IPS-18c (cell line): ENCODE measurements at regions not wholly inside any gene's neighbourhood (a gene's known extent, or its start where the extent isn't known, plus 50 kb on each side); places are given as distances from the start of the nearest gene placed in this dataset.
"Not testable (repeated sequence)": the region's sequence is repeated elsewhere in the genome, so short reads cannot be mapped to it uniquely, and the experiment has no call there.

Experiments
- H3K4me3 ChIP-seq: 2 replicates; pipeline ENCODE4 v1.7.0; 2013; ENCODE audit warnings: low read depth, mild to moderate bottlenecking, low read length, moderate library complexity; ENCODE audit not compliant: insufficient read depth
- H3K9me3 ChIP-seq: one replicate; pipeline ENCODE4 v1.6.1; 2013; ENCODE audit warnings: mild to moderate bottlenecking, low read length, moderate library complexity; ENCODE audit not compliant: control insufficient read depth, insufficient read depth

- Histone ChIP-seq H3K4me3 (no peak overlapping the region), H3K9me3 (peaks cover 6% of the 10 kb centered on the region)
Observed at GRCh38 chrX:7351926-7352325, 204.0 kb upstream of the PUDP start.

GRCh38 chrX:7347465-7347864 lies 199.5 kb upstream of the PUDP start:
- Histone ChIP-seq H3K4me3 (no peak overlapping the region), H3K9me3 (peaks cover 11% of the 10 kb centered on the region)

- no peak overlapping the region for H3K4me3 ChIP-seq
- H3K9me3 ChIP-seq = peaks cover 11% of the 10 kb centered on the region
Observed at GRCh38 chrX:7346021-7346420, 198.1 kb upstream of the PUDP start.

- H3K9me3 ChIP-seq = peaks cover 7% of the 10 kb centered on the region
- H3K4me3 ChIP-seq = no peak overlapping the region
Observed at GRCh38 chrX:7343181-7343580, 195.2 kb upstream of the PUDP start.

- not testable (repeated sequence) for H3K9me3 ChIP-seq, H3K4me3 ChIP-seq
Observed at GRCh38 chrX:7335816-7336362, 187.9 kb upstream of the PUDP start.

- Histone ChIP-seq H3K9me3 (peaks cover 5% of the 10 kb centered on the region), H3K4me3 (no peak overlapping the region)
Observed at GRCh38 chrX:7334253-7334935, 186.4 kb upstream of the PUDP start.

GRCh38 chrX:7330971-7331746 lies 183.2 kb upstream of the PUDP start:
- H3K4me3 ChIP-seq = no peak overlapping the region
- H3K9me3 ChIP-seq = peaks cover 7% of the 10 kb centered on the region

GRCh38 chrX:7330556-7330955 lies 182.6 kb upstream of the PUDP start:
- H3K4me3 ChIP-seq = no peak overlapping the region
- H3K9me3 ChIP-seq = peaks cover 7% of the 10 kb centered on the region

- no peak overlapping the region for H3K4me3 ChIP-seq
- H3K9me3 ChIP-seq = peaks cover 14% of the 10 kb centered on the region
Observed at GRCh38 chrX:7318661-7319060, 170.7 kb upstream of the PUDP start.

GRCh38 chrX:7318241-7318640 lies 170.3 kb upstream of the PUDP start:
- Histone ChIP-seq H3K9me3 (peaks cover 14% of the 10 kb centered on the region), H3K4me3 (no peak overlapping the region)

- peaks cover 11% of the 10 kb centered on the region for H3K9me3 ChIP-seq
- H3K4me3 ChIP-seq = no peak overlapping the region
Observed at GRCh38 chrX:7316887-7317286, 168.9 kb upstream of the PUDP start.

GRCh38 chrX:7316280-7316679 lies 168.3 kb upstream of the PUDP start:
- H3K9me3 ChIP-seq = peaks cover 9% of the 10 kb centered on the region
- H3K4me3 ChIP-seq = no peak overlapping the region

- Histone ChIP-seq H3K4me3 (no peak overlapping the region), H3K9me3 (peaks cover 12% of the 10 kb centered on the region)
Observed at GRCh38 chrX:7314425-7314824, 166.5 kb upstream of the PUDP start.

- Histone ChIP-seq H3K4me3 (no peak overlapping the region), H3K9me3 (peaks cover 17% of the 10 kb centered on the region)
Observed at GRCh38 chrX:7307720-7308119, 159.8 kb upstream of the PUDP start.

GRCh38 chrX:7294483-7294882 lies 146.5 kb upstream of the PUDP start:
- Histone ChIP-seq H3K9me3 (peaks cover 3% of the 10 kb centered on the region), H3K4me3 (no peak overlapping the region)

GRCh38 chrX:7286168-7286837 lies 138.3 kb upstream of the PUDP start:
- Histone ChIP-seq H3K4me3 (no peak overlapping the region), H3K9me3 (no peaks in the 10 kb centered on the region)

GRCh38 chrX:7285765-7286164 lies 137.8 kb upstream of the PUDP start:
- peaks cover 2% of the 10 kb centered on the region for H3K9me3 ChIP-seq
- H3K4me3 ChIP-seq = no peak overlapping the region

- H3K9me3 ChIP-seq = peaks cover 5% of the 10 kb centered on the region
- H3K4me3 ChIP-seq = no peak overlapping the region
Observed at GRCh38 chrX:7283741-7284140, 135.8 kb upstream of the PUDP start.
